T-helper 2 cell treated with Interferon-gamma antibody and Interleukin-4, amounts not matched to agents 100 ng/mL and 5 ng/mL, for 36 hours (primary cell): ENCODE measurements at regions not wholly inside any gene's neighbourhood (a gene's known extent, or its start where the extent isn't known, plus 50 kb on each side); places are given as distances from the start of the nearest gene placed in this dataset.
"Not testable (repeated sequence)": the region's sequence is repeated elsewhere in the genome, so short reads cannot be mapped to it uniquely, and the experiment has no call there.

Experiments
- intact Hi-C: fragments of 100-400 bp; cut with micrococcal nuclease; formaldehyde crosslinking; loops from one replicate; pipeline ENCODE4 v1.15.1; 2023

- intact Hi-C loops: no loop called here
Measured at GRCh38 chr18:11388755-11389680, 220.4 kb upstream of the SLC35G4 start.

- intact Hi-C loops: no loop called here
Measured at GRCh38 chr18:11387880-11388279, 221.5 kb upstream of the SLC35G4 start.

- intact Hi-C loops: no loop called here
Measured at GRCh38 chr18:11383381-11383780, 226.0 kb upstream of the SLC35G4 start.

GRCh38 chr18:11380968-11381367 lies 228.4 kb upstream of the SLC35G4 start:
- intact Hi-C loops: no loop called here

GRCh38 chr18:11379660-11380059 lies 229.7 kb upstream of the SLC35G4 start:
- intact Hi-C loops: no loop called here

- intact Hi-C loops: no loop called here
Measured at GRCh38 chr18:11377766-11378540, 228.6 kb upstream of the PIEZO2 start.

- intact Hi-C loops: no loop called here
Measured at GRCh38 chr18:11372163-11372562, 222.8 kb upstream of the PIEZO2 start.

GRCh38 chr18:11369556-11369955 lies 220.2 kb upstream of the PIEZO2 start:
- intact Hi-C loops: no loop called here

- intact Hi-C loops: no loop called here
Measured at GRCh38 chr18:11368020-11368419, 218.7 kb upstream of the PIEZO2 start.

GRCh38 chr18:11367351-11367750 lies 218.0 kb upstream of the PIEZO2 start:
- intact Hi-C loops: no loop called here

- intact Hi-C loops: no loop called here
Measured at GRCh38 chr18:11366410-11366809, 217.0 kb upstream of the PIEZO2 start.

- intact Hi-C loops: no loop called here
Measured at GRCh38 chr18:11362856-11363255, 213.5 kb upstream of the PIEZO2 start.

GRCh38 chr18:11361862-11362261 lies 212.5 kb upstream of the PIEZO2 start:
- intact Hi-C loops: not testable (repeated sequence)

- intact Hi-C loops: no loop called here
Measured at GRCh38 chr18:11357678-11358077, 208.3 kb upstream of the PIEZO2 start.

- intact Hi-C loops: not testable (repeated sequence)
Measured at GRCh38 chr18:11344576-11344975, 195.2 kb upstream of the PIEZO2 start.

GRCh38 chr18:11343096-11343495 lies 193.7 kb upstream of the PIEZO2 start:
- intact Hi-C loops: no loop called here

GRCh38 chr18:11342115-11342514 lies 192.7 kb upstream of the PIEZO2 start:
- intact Hi-C loops: not testable (repeated sequence)

GRCh38 chr18:11339188-11339775 lies 189.9 kb upstream of the PIEZO2 start:
- intact Hi-C loops: no loop called here

GRCh38 chr18:11336241-11336640 lies 186.9 kb upstream of the PIEZO2 start:
- intact Hi-C loops: no loop called here

GRCh38 chr18:11327391-11328009 lies 178.1 kb upstream of the PIEZO2 start:
- intact Hi-C loops: no loop called here
